RWPE2 (cell line): ENCODE measurements at regions not wholly inside any gene's neighbourhood (a gene's known extent, or its start where the extent isn't known, plus 50 kb on each side); places are given as distances from the start of the nearest gene placed in this dataset.

Experiments
- ATAC-seq: fragments of 200-7000 bp; cut with Tn5 transposase; 3 replicates; pipeline ENCODE4 v1.9.1; 2021; ENCODE audit warnings: low read depth
- DNase-seq: peaks from one replicate; pipeline ENCODE4 v3.0.0-alpha.2; 2020; ENCODE audit warnings: low spot score
- H3K27ac ChIP-seq: fragments of 450-650 bp; 2 replicates; pipeline ENCODE4 v1.5.1; 2017; ENCODE audit warnings: mild to moderate bottlenecking; ENCODE audit not compliant: poor library complexity, severe bottlenecking
- H3K27me3 ChIP-seq: fragments of 250-450 bp; sonication (Bioruptor Pico); 2 replicates; pipeline ENCODE4 v1.5.1; 2021; ENCODE audit warnings: mild to moderate bottlenecking, moderate library complexity; ENCODE audit not compliant: insufficient read depth, poor library complexity, severe bottlenecking
- H3K36me3 ChIP-seq: fragments of 250-450 bp; sonication (Bioruptor Pico); 2 replicates; pipeline ENCODE4 v1.5.1; 2020; ENCODE audit warnings: low read depth, mild to moderate bottlenecking, moderate library complexity
- H3K4me1 ChIP-seq: fragments of 250-450 bp; sonication (Bioruptor Pico); 2 replicates; pipeline ENCODE4 v1.5.1; 2021; ENCODE audit warnings: mild to moderate bottlenecking, moderate library complexity; ENCODE audit not compliant: insufficient read depth, poor library complexity, severe bottlenecking
- H3K4me3 ChIP-seq: fragments of 250-450 bp; sonication (Bioruptor Pico); 2 replicates; pipeline ENCODE4 v1.5.1; 2021; ENCODE audit warnings: mild to moderate bottlenecking, moderate library complexity; ENCODE audit not compliant: severe bottlenecking
- H3K9me3 ChIP-seq: fragments of 250-450 bp; sonication (Bioruptor Pico); 2 replicates; pipeline ENCODE4 v1.5.1; 2021; ENCODE audit warnings: mild to moderate bottlenecking, moderate library complexity; ENCODE audit not compliant: severe bottlenecking
- CTCF ChIP-seq: fragments of 450-650 bp; IDR thresholded peaks from one replicate; pipeline ENCODE4 v1.5.1; 2017; ENCODE audit warnings: mild to moderate bottlenecking, moderate library complexity; ENCODE audit not compliant: poor library complexity, severe bottlenecking

DNA sequence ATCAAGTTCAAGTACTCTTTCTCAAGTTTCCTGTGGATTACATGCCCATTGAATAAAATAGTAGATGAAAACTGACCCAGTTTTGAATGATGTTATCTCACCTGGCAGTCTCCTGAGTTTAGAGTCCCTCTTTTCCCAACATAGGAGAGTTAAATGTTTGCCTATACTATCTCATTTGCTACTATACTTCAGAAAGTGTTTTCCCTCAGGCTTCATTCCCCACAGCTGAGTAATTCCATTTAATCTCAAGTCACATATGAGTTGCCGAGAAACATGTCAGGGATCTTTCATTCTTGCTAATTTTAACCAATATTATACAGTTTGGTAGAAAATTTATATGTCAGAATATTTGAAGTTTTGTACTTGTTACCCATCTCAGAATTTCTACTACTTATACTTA lies 150.4 kb upstream of the CDH19 start:
- Histone ChIP-seq H3K27me3 (no peaks in the 10 kb centered on the region), H3K27ac (no peak overlapping the region)
- DNase-seq, result no peak

GRCh38 chr18:66752733-66753132 lies 148.8 kb upstream of the CDH19 start:
- no peak for ATAC-seq
- Histone ChIP-seq H3K36me3 (no peaks in the 10 kb centered on the region), H3K27me3 (no peaks in the 10 kb centered on the region), H3K4me3 (no peak overlapping the region), H3K9me3 (no peaks in the 10 kb centered on the region), H3K27ac (no peak overlapping the region), H3K4me1 (no peaks in the 10 kb centered on the region)
- TF ChIP-seq CTCF, result no peak
- DNase-seq, result no peak

More for the DNA sequence above, 150.4 kb upstream of the CDH19 start:
- TF ChIP-seq CTCF, result no peak
- no peaks in the 10 kb centered on the region for H3K36me3 ChIP-seq
- ATAC-seq, result no peak
- no peak overlapping the region for H3K4me3 ChIP-seq
- H3K4me1 ChIP-seq, result no peaks in the 10 kb centered on the region
- H3K9me3 ChIP-seq, result no peaks in the 10 kb centered on the region

DNA sequence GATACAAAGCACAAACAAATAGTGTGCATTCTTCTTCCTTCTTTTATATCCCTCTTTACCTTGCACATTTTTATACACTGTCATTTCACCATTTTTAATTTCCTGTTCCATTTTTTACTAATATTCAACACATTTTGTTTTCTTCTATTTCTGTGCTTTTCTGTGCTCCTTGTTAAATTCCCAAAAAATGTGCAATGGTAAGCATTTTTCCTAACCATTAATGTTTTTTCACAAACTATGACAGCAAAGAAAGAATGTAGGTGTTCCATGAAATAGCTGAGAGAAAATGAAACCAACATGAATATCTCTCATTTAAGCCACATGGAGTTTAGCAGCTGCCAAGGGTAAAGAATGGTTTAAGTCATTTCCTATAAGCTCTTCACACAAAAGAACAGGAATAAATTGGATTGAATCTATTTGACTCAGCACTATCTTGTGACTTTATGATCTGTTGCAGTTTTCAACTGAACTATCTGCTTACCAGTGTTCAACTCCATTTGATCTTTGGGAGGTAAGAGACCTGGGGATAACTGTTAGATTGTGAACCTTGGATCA lies 145.7 kb upstream of the CDH19 start:
- no peak overlapping the region for H3K4me3 ChIP-seq
- no peaks in the 10 kb centered on the region for H3K4me1 ChIP-seq
- no peak overlapping the region for H3K27ac ChIP-seq
- H3K36me3 ChIP-seq, result no peaks in the 10 kb centered on the region
- DNase-seq, result no peak
- no peak for TF ChIP-seq CTCF
- no peaks in the 10 kb centered on the region for H3K27me3 ChIP-seq
- ATAC-seq, result no peak
- no peaks in the 10 kb centered on the region for H3K9me3 ChIP-seq

DNA sequence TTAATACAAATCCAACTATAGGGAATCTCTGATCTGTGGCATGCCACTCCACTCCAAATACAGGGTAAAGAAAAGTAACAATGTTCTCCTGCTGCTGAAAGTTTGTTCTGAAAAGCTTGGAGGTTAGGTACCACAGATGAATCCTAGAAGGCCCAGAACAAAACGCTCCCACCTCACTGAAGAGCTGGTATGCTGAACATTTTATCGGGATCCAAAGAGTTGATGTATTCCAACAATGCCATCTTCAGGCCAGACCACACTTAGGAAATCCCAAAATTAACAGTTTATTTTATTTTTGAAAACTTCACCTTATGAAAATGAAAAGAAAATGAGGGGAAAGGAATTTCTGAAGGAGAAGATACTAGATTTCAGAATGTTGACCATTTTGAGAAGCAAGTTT lies 145.1 kb upstream of the CDH19 start:
- H3K9me3 ChIP-seq, result no peaks in the 10 kb centered on the region
- no peak overlapping the region for H3K4me3 ChIP-seq
- no peaks in the 10 kb centered on the region for H3K4me1 ChIP-seq
- no peaks in the 10 kb centered on the region for H3K27me3 ChIP-seq
- H3K27ac ChIP-seq, result no peak overlapping the region
- H3K36me3 ChIP-seq, result no peaks in the 10 kb centered on the region
- ATAC-seq (no peak), DNase-seq (no peak)
- TF ChIP-seq CTCF, result peak; percentile 22

- DNase-seq (no peak), ATAC-seq (no peak)
- Histone ChIP-seq H3K4me3 (no peak overlapping the region), H3K9me3 (no peaks in the 10 kb centered on the region), H3K27me3 (no peaks in the 10 kb centered on the region), H3K27ac (no peak overlapping the region), H3K4me1 (no peaks in the 10 kb centered on the region), H3K36me3 (no peaks in the 10 kb centered on the region)
- no peak for TF ChIP-seq CTCF
These were observed 138.9 kb upstream of the CDH19 start for GRCh38 chr18:66742832-66743231.
